ENCODE measurements at regions not wholly inside any gene's neighbourhood (a gene's known extent, or its start where the extent isn't known, plus 50 kb on each side); places are given as distances from the start of the nearest gene placed in this dataset.
"Not testable (repeated sequence)": the region's sequence is repeated elsewhere in the genome, so short reads cannot be mapped to it uniquely, and the experiment has no call there.

DNA sequence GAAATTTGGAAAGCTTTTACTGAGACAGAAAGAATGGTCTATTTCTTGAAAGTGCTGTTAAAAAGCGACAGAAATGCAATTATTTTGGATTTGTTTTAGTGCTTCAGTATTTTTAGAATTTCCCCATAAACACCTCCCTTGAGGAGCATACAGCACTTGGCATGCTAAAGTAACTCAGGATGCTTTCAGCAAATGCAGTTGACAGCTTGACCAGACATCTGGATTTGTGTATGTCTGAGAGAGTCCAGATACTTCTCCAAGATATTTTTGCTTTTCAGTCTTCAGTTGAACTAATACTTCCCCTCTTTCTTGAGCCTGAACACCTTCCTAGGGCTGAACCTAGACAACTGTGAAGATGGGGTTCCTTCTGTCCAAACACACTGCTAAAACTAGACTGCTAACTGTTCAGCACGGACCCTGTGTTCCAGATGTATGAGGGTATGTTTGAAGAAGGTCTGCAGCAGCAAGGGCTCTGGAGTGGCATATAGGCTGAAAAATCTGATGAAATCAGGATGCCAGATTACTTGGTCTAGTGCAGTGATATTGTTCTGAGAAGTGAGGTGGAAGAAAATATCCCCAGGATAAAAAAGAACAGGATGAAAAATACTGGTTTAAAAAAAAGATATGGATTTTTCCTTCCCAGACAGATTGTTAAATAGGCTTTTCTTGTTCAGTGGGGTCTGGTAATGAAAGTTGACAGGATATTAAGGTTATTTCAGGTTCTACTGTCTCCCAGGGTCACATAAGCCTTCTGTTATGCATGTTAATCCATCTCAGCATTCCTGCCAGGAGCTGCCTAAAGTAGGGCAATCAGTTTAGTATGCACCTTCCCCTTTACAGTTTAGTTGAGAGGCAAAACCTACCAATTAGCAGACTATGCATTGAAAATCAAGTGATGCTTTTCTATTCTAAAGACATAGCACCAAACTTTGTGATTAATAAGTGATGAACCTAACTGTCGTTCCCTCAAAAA is 516.9 kb upstream of the TBL1XR1 start:
- H3K4me3 ChIP-seq (ENCODE audit: low read length in 3 of 3): no peak overlapping the region
- H3K9ac ChIP-seq (ENCODE audit: low read depth in 1 of 3, low read length in 3 of 3): no peak overlapping the region
- no peaks in the 10 kb centered on the region for H3K27me3 ChIP-seq (ENCODE audit: control insufficient read depth in 3 of 3, insufficient read depth in 3 of 3, low read length in 3 of 3)
- peaks cover 10 to 18% (median 10%) of the 10 kb centered on the region in 3 donors for H3K4me1 ChIP-seq (ENCODE audit: control insufficient read depth in 3 of 3, insufficient read depth in 3 of 3, low read length in 3 of 3)
- H3K36me3 ChIP-seq (ENCODE audit: control insufficient read depth in 3 of 3, insufficient read depth in 3 of 3, low read length in 3 of 3): no peaks in the 10 kb centered on the region
- no peaks in the 10 kb centered on the region for H3K9me3 ChIP-seq (ENCODE audit: control insufficient read depth in 3 of 3, low read length in 3 of 3)
- no peak overlapping the region for H3K27ac ChIP-seq (ENCODE audit: low read depth, low read length)

DNA sequence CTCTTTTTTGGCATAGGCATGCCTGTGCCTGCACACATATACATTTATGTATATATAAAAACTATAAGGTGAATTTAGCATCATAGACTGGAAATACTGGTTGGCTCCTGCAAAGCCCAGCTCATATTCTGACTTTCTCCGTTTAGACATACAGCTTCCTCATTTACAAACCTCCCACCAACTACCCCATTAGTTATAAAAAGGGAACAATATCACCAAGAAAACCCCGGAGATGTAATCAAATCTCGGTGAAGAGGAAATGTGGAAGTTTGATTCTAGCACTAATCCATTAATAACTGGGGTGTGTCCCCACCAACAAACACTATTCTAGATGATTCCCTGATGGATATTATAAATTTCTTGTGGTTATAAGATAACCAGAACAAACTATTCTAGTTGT is 517.7 kb upstream of the TBL1XR1 start:
- Histone ChIP-seq H3K36me3 (ENCODE audit: control insufficient read depth in 3 of 3, insufficient read depth in 3 of 3, low read length in 3 of 3) (no peaks in the 10 kb centered on the region), H3K27ac (ENCODE audit: low read depth, low read length) (no peak overlapping the region), H3K9me3 (ENCODE audit: control insufficient read depth in 3 of 3, low read length in 3 of 3) (no peaks in the 10 kb centered on the region), H3K4me1 (ENCODE audit: control insufficient read depth in 3 of 3, insufficient read depth in 3 of 3, low read length in 3 of 3) (peaks cover 10 to 18% (median 10%) of the 10 kb centered on the region in 3 donors), H3K27me3 (ENCODE audit: control insufficient read depth in 3 of 3, insufficient read depth in 3 of 3, low read length in 3 of 3) (no peaks in the 10 kb centered on the region), H3K4me3 (ENCODE audit: low read length in 3 of 3) (no peak overlapping the region), H3K9ac (ENCODE audit: low read depth in 1 of 3, low read length in 3 of 3) (no peak overlapping the region)

DNA sequence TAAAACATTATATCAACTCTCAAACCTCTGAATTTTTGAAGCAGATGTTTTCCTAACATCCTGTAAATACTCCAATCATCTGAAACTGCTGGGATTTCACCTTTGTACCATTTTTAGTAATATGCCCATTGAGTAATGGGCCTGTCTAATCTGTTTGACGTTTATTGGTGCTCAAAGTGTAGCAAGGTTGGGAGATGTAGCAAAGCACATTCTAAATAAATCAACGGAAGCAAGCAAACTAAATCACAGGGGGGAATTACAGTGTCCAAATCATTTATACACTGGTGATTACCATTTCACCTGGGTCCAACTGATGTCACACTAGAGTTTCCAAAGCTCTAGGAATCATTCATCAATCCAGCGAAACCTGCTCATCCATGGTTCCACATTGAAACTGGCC is 518.7 kb upstream of the TBL1XR1 start:
- no peaks in the 10 kb centered on the region for H3K27me3 ChIP-seq (ENCODE audit: control insufficient read depth in 3 of 3, insufficient read depth in 3 of 3, low read length in 3 of 3)
- no peak overlapping the region for H3K27ac ChIP-seq (ENCODE audit: low read depth, low read length)
- no peaks in the 10 kb centered on the region for H3K9me3 ChIP-seq (ENCODE audit: control insufficient read depth in 3 of 3, low read length in 3 of 3)
- no peak overlapping the region for H3K9ac ChIP-seq (ENCODE audit: low read depth in 1 of 3, low read length in 3 of 3)
- H3K36me3 ChIP-seq (ENCODE audit: control insufficient read depth in 3 of 3, insufficient read depth in 3 of 3, low read length in 3 of 3): no peaks in the 10 kb centered on the region
- H3K4me1 ChIP-seq (ENCODE audit: control insufficient read depth in 3 of 3, insufficient read depth in 3 of 3, low read length in 3 of 3): peaks cover 10 to 18% (median 10%) of the 10 kb centered on the region in 3 donors
- H3K4me3 ChIP-seq (ENCODE audit: low read length in 3 of 3): no peak overlapping the region

DNA sequence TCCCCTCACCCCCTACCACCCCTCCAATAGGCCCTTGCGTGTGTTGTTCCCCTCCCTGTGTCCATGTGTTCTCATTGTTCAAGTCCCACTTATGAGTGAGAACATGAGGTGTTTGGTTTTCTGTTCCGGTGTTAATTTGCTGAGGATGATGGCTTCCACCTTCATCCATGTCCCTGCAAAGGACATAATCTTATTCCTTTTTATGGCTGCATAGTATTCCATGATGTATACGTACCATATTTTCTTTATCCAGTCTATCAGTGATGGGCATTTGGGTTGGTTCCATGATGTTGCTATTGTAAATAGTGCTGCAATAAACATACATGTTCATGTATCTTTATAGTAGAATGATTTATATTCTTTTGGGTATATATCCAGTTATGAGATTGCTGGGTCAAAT is 523.6 kb upstream of the TBL1XR1 start:
- not testable (repeated sequence) for H3K36me3 ChIP-seq (ENCODE audit: control insufficient read depth in 3 of 3, insufficient read depth in 3 of 3, low read length in 3 of 3); H3K4me3 ChIP-seq (ENCODE audit: low read length in 3 of 3); H3K27ac ChIP-seq (ENCODE audit: low read depth, low read length)

DNA sequence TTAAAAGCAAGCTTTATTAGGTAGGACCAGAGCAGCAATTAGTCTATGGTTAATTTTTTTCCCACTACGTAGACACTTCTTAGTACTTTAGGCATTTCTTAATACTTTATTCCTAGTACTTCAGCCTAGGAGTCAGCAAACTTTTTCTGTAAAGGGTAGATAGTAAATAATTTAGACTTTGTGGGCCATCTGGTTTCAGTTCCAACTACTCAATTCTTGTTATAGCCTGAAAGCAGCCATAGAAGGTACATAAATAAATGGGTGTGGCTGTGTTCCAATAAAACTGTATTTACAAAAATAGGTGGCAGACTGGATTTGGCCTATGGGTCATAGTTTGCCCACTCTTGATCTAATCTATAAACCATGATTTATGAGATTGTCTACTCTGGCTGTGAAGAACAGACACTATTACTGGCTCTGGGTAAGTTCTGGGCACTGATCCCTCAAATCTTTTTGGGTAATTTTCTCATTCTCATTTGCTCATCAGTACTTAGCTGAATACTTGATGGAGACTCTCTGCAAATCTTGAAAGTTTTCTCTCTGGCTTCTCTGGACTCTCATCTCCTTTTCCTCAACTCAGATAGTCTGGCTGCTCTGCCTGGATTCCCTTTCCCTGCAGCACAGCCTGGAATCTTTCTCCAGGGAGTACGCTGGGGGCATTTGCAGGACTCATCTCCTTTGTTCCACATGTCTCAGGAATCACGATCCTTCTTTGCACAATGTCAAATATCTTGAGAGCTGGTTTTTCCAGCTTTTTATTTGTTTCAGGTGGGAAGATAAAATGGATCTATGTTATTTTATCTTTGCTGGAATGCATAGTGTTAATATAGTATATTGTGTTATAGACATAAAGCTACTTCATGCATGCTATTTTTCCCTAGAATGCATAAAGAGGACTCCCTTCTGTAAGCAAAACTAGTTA is 524.8 kb upstream of the TBL1XR1 start:
- H3K4me1 ChIP-seq (ENCODE audit: control insufficient read depth in 3 of 3, insufficient read depth in 3 of 3, low read length in 3 of 3): peaks cover 27 to 40% (median 35%) of the 10 kb centered on the region in 3 donors
- H3K9ac ChIP-seq (ENCODE audit: low read depth in 1 of 3, low read length in 3 of 3): no peak overlapping the region
- no peaks in the 10 kb centered on the region for H3K36me3 ChIP-seq (ENCODE audit: control insufficient read depth in 3 of 3, insufficient read depth in 3 of 3, low read length in 3 of 3)
- H3K27ac ChIP-seq (ENCODE audit: low read depth, low read length): no peak overlapping the region
- H3K27me3 ChIP-seq (ENCODE audit: control insufficient read depth in 3 of 3, insufficient read depth in 3 of 3, low read length in 3 of 3): no peaks in the 10 kb centered on the region
- H3K9me3 ChIP-seq (ENCODE audit: control insufficient read depth in 3 of 3, low read length in 3 of 3): no peaks in the 10 kb centered on the region
- no peak overlapping the region for H3K4me3 ChIP-seq (ENCODE audit: low read length in 3 of 3)

More for the DNA sequence above, 523.6 kb upstream of the TBL1XR1 start:
- peaks cover 27 to 32% (median 31%) of the 10 kb centered on the region in 3 donors for H3K4me1 ChIP-seq (ENCODE audit: control insufficient read depth in 3 of 3, insufficient read depth in 3 of 3, low read length in 3 of 3)
- H3K27me3 ChIP-seq (ENCODE audit: control insufficient read depth in 3 of 3, insufficient read depth in 3 of 3, low read length in 3 of 3); H3K9ac ChIP-seq (ENCODE audit: low read depth in 1 of 3, low read length in 3 of 3); H3K9me3 ChIP-seq (ENCODE audit: control insufficient read depth in 3 of 3, low read length in 3 of 3): not testable (repeated sequence)

DNA sequence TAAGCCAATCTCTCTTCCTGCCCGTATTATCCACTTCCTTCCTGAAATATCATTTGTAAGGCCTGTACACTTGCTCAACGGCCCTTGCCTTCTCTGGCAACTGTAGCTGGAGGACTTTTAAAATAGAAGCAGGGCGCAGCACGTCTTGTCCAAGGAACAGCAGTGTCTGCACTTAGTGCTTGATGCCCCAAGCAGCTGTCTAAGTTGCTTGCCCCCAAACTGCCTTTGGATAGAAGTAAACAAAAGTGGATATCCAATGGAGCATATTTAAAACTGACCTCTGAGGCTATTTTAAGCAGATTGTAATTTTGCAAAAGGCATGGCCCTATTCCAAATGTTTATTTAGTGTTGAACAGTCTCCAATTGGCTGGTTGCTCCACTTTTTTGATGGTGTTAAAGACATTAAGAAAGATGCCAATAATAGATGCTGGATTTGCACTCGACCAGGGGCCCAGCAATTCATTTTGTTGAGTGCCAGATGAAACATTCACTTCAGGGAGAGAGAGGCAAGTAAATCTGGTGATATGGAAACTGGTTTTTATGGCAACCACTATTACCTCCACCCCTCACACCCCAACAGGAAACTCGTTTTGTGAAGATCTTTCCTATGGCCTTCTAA is 526.8 kb upstream of the TBL1XR1 start:
- Histone ChIP-seq H3K9me3 (ENCODE audit: control insufficient read depth in 3 of 3, low read length in 3 of 3) (no peaks in the 10 kb centered on the region), H3K36me3 (ENCODE audit: control insufficient read depth in 3 of 3, insufficient read depth in 3 of 3, low read length in 3 of 3) (no peaks in the 10 kb centered on the region), H3K4me1 (ENCODE audit: control insufficient read depth in 3 of 3, insufficient read depth in 3 of 3, low read length in 3 of 3) (peaks cover 27 to 41% (median 35%) of the 10 kb centered on the region in 3 donors), H3K27ac (ENCODE audit: low read depth, low read length) (peak overlapping the region; percentile 74), H3K27me3 (ENCODE audit: control insufficient read depth in 3 of 3, insufficient read depth in 3 of 3, low read length in 3 of 3) (no peaks in the 10 kb centered on the region), H3K9ac (ENCODE audit: low read depth in 1 of 3, low read length in 3 of 3) (peak overlapping the region; percentile 27 to 64 (median 34)), H3K4me3 (ENCODE audit: low read length in 3 of 3) (peak overlapping the region in 2 of 3 donors; percentile 15 to 34)

DNA sequence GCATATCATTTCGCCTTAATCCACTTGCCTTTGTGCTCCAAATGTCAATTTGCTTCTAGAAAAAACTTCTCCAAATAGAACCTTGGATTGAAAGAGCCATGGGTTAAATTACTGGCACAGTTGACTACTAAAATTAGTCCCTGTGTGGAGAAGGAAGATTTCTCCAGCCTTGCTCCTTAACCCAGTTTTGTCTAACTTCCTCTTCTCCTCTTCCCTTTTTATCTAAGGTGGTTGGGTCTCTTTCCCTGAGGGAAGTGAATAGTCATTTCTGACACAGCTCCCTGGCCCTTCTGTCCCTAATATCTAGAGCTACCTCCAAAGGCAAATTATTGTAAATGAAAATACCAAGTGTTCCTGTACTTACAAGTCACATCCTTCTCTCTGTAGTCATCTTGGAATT is 527.9 kb upstream of the TBL1XR1 start:
- H3K4me1 ChIP-seq (ENCODE audit: control insufficient read depth in 3 of 3, insufficient read depth in 3 of 3, low read length in 3 of 3): peaks cover 27 to 41% (median 35%) of the 10 kb centered on the region in 3 donors
- H3K27ac ChIP-seq (ENCODE audit: low read depth, low read length): peak overlapping the region; percentile 74

DNA sequence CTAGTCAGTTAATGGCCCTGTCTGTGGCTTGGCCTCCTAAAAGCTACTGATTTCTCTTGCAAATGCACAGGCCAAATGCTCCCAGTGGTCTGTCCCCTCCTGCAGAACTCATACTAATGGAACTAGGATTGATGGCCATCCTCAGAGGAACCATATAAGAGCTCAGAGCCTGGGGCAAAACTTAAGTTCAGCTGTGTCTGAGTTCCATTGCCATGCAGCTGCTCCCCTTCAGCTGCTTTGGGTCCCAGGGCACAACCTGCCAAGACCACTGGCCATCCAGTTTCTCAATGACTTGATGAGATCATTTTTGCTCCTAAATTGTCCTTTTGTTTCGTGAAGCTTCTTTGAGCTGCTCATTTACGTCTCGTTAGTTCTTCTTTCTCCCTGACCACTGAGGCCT is 529.5 kb upstream of the TBL1XR1 start:
- Histone ChIP-seq H3K4me1 (ENCODE audit: control insufficient read depth in 3 of 3, insufficient read depth in 3 of 3, low read length in 3 of 3) (peaks cover 27 to 39% (median 34%) of the 10 kb centered on the region in 3 donors), H3K9ac (ENCODE audit: low read depth in 1 of 3, low read length in 3 of 3) (no peak overlapping the region), H3K36me3 (ENCODE audit: control insufficient read depth in 3 of 3, insufficient read depth in 3 of 3, low read length in 3 of 3) (no peaks in the 10 kb centered on the region), H3K27me3 (ENCODE audit: control insufficient read depth in 3 of 3, insufficient read depth in 3 of 3, low read length in 3 of 3) (no peaks in the 10 kb centered on the region), H3K9me3 (ENCODE audit: control insufficient read depth in 3 of 3, low read length in 3 of 3) (no peaks in the 10 kb centered on the region), H3K27ac (ENCODE audit: low read depth, low read length) (no peak overlapping the region), H3K4me3 (ENCODE audit: low read length in 3 of 3) (no peak overlapping the region)

More for the DNA sequence above, 527.9 kb upstream of the TBL1XR1 start:
- Histone ChIP-seq H3K9ac (ENCODE audit: low read depth in 1 of 3, low read length in 3 of 3) (peak overlapping the region in 2 of 3 donors; percentile 37 to 64), H3K36me3 (ENCODE audit: control insufficient read depth in 3 of 3, insufficient read depth in 3 of 3, low read length in 3 of 3) (no peaks in the 10 kb centered on the region), H3K4me3 (ENCODE audit: low read length in 3 of 3) (no peak overlapping the region), H3K9me3 (ENCODE audit: control insufficient read depth in 3 of 3, low read length in 3 of 3) (no peaks in the 10 kb centered on the region), H3K27me3 (ENCODE audit: control insufficient read depth in 3 of 3, insufficient read depth in 3 of 3, low read length in 3 of 3) (no peaks in the 10 kb centered on the region)

DNA sequence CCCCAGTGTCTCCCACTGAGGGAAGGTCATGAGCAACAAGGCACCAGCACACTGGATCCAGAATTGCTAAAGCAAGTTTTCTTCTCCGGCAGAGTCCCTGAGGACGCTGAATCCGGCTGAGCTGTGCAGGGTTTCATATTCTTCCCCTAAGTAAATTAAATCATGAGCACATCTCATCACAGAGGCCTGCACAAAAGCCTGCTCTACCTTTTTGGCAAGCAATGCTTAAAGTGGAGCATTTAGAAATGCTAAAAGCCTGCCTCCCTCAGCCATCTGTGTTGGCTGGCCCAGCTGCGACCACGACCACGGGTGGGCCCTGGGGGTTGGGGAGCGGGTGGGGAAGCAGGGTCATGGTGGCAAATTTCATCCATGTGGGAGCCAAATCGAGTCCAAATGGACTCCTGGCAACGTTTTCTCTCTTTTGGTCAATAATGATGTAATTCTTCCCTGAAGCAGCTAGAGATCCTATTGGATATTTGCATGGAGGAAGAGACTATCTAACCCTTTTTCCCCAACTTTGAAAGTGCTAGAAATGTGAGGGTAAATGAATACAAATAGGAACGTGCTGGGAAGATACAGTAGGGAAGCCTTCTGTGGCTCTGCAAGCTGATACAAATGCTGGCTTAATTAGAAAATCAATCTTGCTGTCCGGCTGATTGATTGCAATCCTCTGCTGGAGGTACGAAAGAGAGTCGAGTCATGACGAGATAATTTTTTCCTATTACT is 532.8 kb upstream of the TBL1XR1 start:
- no peaks in the 10 kb centered on the region for H3K36me3 ChIP-seq (ENCODE audit: control insufficient read depth in 3 of 3, insufficient read depth in 3 of 3, low read length in 3 of 3)
- peak overlapping the region; percentile 54 for H3K27ac ChIP-seq (ENCODE audit: low read depth, low read length)
- H3K9ac ChIP-seq (ENCODE audit: low read depth in 1 of 3, low read length in 3 of 3): no peak overlapping the region
- H3K4me1 ChIP-seq (ENCODE audit: control insufficient read depth in 3 of 3, insufficient read depth in 3 of 3, low read length in 3 of 3): peaks cover 5 to 18% (median 10%) of the 10 kb centered on the region in 3 donors
- H3K4me3 ChIP-seq (ENCODE audit: low read length in 3 of 3): no peak overlapping the region
- H3K9me3 ChIP-seq (ENCODE audit: control insufficient read depth in 3 of 3, low read length in 3 of 3): no peaks in the 10 kb centered on the region
- no peaks in the 10 kb centered on the region for H3K27me3 ChIP-seq (ENCODE audit: control insufficient read depth in 3 of 3, insufficient read depth in 3 of 3, low read length in 3 of 3)

Measured in skeletal muscle tissue (tissue), 3 donors.